ENCODE measurements at regions not wholly inside any gene's neighbourhood (a gene's known extent, or its start where the extent isn't known, plus 50 kb on each side); places are given as distances from the start of the nearest gene placed in this dataset.

- DNase-seq (ENCODE audit: low spot score in 2 of 2) = no peak
- H3K36me3 ChIP-seq = no peaks in the 10 kb centered on the region
- intact Hi-C loops (cut with DNase I; ENCODE audit: low total_unique reads) = no loop called here
Observed at GRCh38 chr4:99722725-99723124, 65.1 kb upstream of the C4orf54 start.

GRCh38 chr4:99722006-99722405 lies 64.4 kb upstream of the C4orf54 start:
- H3K27ac ChIP-seq = no peak overlapping the region
- no peaks in the 10 kb centered on the region for H3K27me3 ChIP-seq
- intact Hi-C loops (cut with DNase I; ENCODE audit: low total_unique reads) = no loop called here
- H3K4me1 ChIP-seq = no peaks in the 10 kb centered on the region
- H3K4me3 ChIP-seq = no peak overlapping the region
- no peak for DNase-seq (ENCODE audit: low spot score in 2 of 2)
- TF ChIP-seq POLR2AphosphoS5 (IDR thresholded peaks at IDR 0.05) = no peak
- TF ChIP-seq CTCF (IDR thresholded peaks at IDR 0.05) = no peak
- TF ChIP-seq POLR2A (IDR thresholded peaks at IDR 0.05) = no peak
- H3K9me3 ChIP-seq = no peaks in the 10 kb centered on the region
- H3K36me3 ChIP-seq = no peaks in the 10 kb centered on the region

More at GRCh38 chr4:99722725-99723124, 65.1 kb upstream of the C4orf54 start:
- Histone ChIP-seq H3K27ac (no peak overlapping the region), H3K9me3 (peaks cover 0 to 7% of the 10 kb centered on the region in 2 donors), H3K4me1 (no peaks in the 10 kb centered on the region), H3K4me3 (no peak overlapping the region), H3K27me3 (no peaks in the 10 kb centered on the region)
- no peak for TF ChIP-seq POLR2AphosphoS5 (IDR thresholded peaks at IDR 0.05)
- no peak for TF ChIP-seq CTCF (IDR thresholded peaks at IDR 0.05)
- no peak for TF ChIP-seq POLR2A (IDR thresholded peaks at IDR 0.05)

GRCh38 chr4:99720206-99720605 lies 62.6 kb upstream of the C4orf54 start:
- no peak for DNase-seq (ENCODE audit: low spot score in 2 of 2)
- H3K36me3 ChIP-seq = no peaks in the 10 kb centered on the region
- H3K9me3 ChIP-seq = no peaks in the 10 kb centered on the region
- no peaks in the 10 kb centered on the region for H3K4me1 ChIP-seq
- TF ChIP-seq POLR2AphosphoS5 (IDR thresholded peaks at IDR 0.05) = no peak
- no peak for TF ChIP-seq CTCF (IDR thresholded peaks at IDR 0.05)
- no peak for TF ChIP-seq POLR2A (IDR thresholded peaks at IDR 0.05)
- no peak overlapping the region for H3K4me3 ChIP-seq
- no peak overlapping the region for H3K27ac ChIP-seq
- no peaks in the 10 kb centered on the region for H3K27me3 ChIP-seq
- intact Hi-C loops (cut with DNase I; ENCODE audit: low total_unique reads) = no loop called here

GRCh38 chr4:99716996-99717395 lies 59.4 kb upstream of the C4orf54 start:
- H3K27me3 ChIP-seq = no peaks in the 10 kb centered on the region
- TF ChIP-seq POLR2A (IDR thresholded peaks at IDR 0.05) = no peak
- no peak for TF ChIP-seq CTCF (IDR thresholded peaks at IDR 0.05)
- no peak for TF ChIP-seq POLR2AphosphoS5 (IDR thresholded peaks at IDR 0.05)
- H3K36me3 ChIP-seq = no peaks in the 10 kb centered on the region
- H3K9me3 ChIP-seq = no peaks in the 10 kb centered on the region
- no peak overlapping the region for H3K4me3 ChIP-seq
- DNase-seq (ENCODE audit: low spot score in 2 of 2) = no peak
- H3K27ac ChIP-seq = no peak overlapping the region
- H3K4me1 ChIP-seq = no peaks in the 10 kb centered on the region
- intact Hi-C loops (cut with DNase I; ENCODE audit: low total_unique reads) = no loop called here

GRCh38 chr4:99715286-99715685 lies 57.7 kb upstream of the C4orf54 start:
- TF ChIP-seq CTCF (IDR thresholded peaks at IDR 0.05) (no peak), POLR2A (IDR thresholded peaks at IDR 0.05) (no peak), POLR2AphosphoS5 (IDR thresholded peaks at IDR 0.05) (no peak)
- intact Hi-C loops (cut with DNase I; ENCODE audit: low total_unique reads) = no loop called here
- Histone ChIP-seq H3K4me1 (no peaks in the 10 kb centered on the region), H3K27me3 (no peaks in the 10 kb centered on the region), H3K36me3 (no peaks in the 10 kb centered on the region), H3K27ac (no peak overlapping the region), H3K4me3 (no peak overlapping the region), H3K9me3 (no peaks in the 10 kb centered on the region)
- no peak for DNase-seq (ENCODE audit: low spot score in 2 of 2)

Measured in breast epithelium (tissue), 4 donors.